A549 (cell line): ENCODE measurements at regions not wholly inside any gene's neighbourhood (a gene's known extent, or its start where the extent isn't known, plus 50 kb on each side); places are given as distances from the start of the nearest gene placed in this dataset.

Experiments
- ATAC-seq, 2 experiments: fragments of 200-7000 bp in 1 of 2; fragments of >200 bp in 1 of 2; cut with Nextera tagmentation in 1 of 2; cut with Tn5 transposase in 1 of 2; 3 replicates each; pipeline versions ENCODE4 v1.8.0 to v1.9.1; 2018 to 2020; ENCODE audit warnings: mild to moderate bottlenecking in 1 of 2, moderate library complexity in 1 of 2
- CTCF ChIA-PET: fragments of 300-600 bp; sonication (Branson Sonifier 250); formaldehyde crosslinking; extraction: SDS; loops from one replicate; lab custom pipeline; 2021; ENCODE audit warnings: antibody characterized with exemption, inconsistent platforms; lab: Yijun Ruan, JAX
- POLR2A ChIA-PET: fragments of 350-600 bp; formaldehyde crosslinking; extraction: SDS; loops from one replicate; lab custom pipeline; 2021; ENCODE audit warnings: antibody characterized with exemption, inconsistent platforms; lab: Yijun Ruan, JAX
- DNase-seq, 2 experiments: peaks; one replicate each; pipeline versions ENCODE4 v3.0.0 to v3.0.0-alpha.2; 2011 to 2016; ENCODE audit warnings: low read depth in 1 of 2, low spot score in 1 of 2
- FAIRE-seq: peaks from 2 replicates; lab custom pipeline; 2011; peaks lifted over from hg19 to GRCh38; lab: Jason Lieb, UNC
- H3K27ac ChIP-seq, 2 experiments: fragments of >200 bp; sonication (Bioruptor Twin); formaldehyde crosslinking; 3 replicates each; pipeline ENCODE4 v1.5.1; 2016 to 2017
- H3K4me1 ChIP-seq: fragments of >200 bp; sonication (Bioruptor Twin); formaldehyde crosslinking; 3 replicates; pipeline ENCODE4 v1.6.1; 2016
- H3K4me2 ChIP-seq: fragments of >200 bp; sonication (Bioruptor Twin); formaldehyde crosslinking; 3 replicates; pipeline ENCODE4 v1.6.1; 2016
- H3K4me3 ChIP-seq: fragments of >200 bp; sonication (Bioruptor Twin); formaldehyde crosslinking; 3 replicates; pipeline ENCODE4 v1.5.1; 2016
- H3K9me3 ChIP-seq: fragments of >200 bp; sonication (Bioruptor Twin); formaldehyde crosslinking; 3 replicates; pipeline ENCODE4 v1.6.1; 2016
- CHD4 ChIP-seq: fragments of 200-600 bp; sonication (generic); IDR thresholded peaks from 2 replicates; pipeline ENCODE4 v1.6.1; 2016; ENCODE audit warnings: antibody characterized with exemption, mild to moderate bottlenecking, borderline replicate concordance
- FOSL2 ChIP-seq, 2 experiments: fragments of 450-650 bp in 1 of 2; fragments of >200 bp in 1 of 2; sonication (Bioruptor Twin) in 1 of 2; formaldehyde crosslinking; IDR thresholded peaks; 2 replicates each; pipeline versions ENCODE4 v1.5.0 to v1.6.1; 2016 to 2020; ENCODE audit warnings: mild to moderate bottlenecking in 1 of 2, moderate library complexity in 1 of 2
- HOXB13 ChIP-seq: fragments of 250-450 bp; sonication (Bioruptor Pico); IDR thresholded peaks from 2 replicates; pipeline ENCODE4 v1.5.0; 2020; ENCODE audit warnings: low read depth, mild to moderate bottlenecking, moderate library complexity
- HOXB5 ChIP-seq: fragments of 250-450 bp; sonication (Bioruptor Pico); IDR thresholded peaks from 2 replicates; pipeline ENCODE4 v1.5.0; 2020; ENCODE audit warnings: mild to moderate bottlenecking, moderate library complexity
- JUN ChIP-seq, 2 experiments: fragments of >200 bp; sonication (Bioruptor Twin); formaldehyde crosslinking; IDR thresholded peaks; 2 replicates in 1 of 2; 3 replicates in 1 of 2; pipeline ENCODE4 v1.6.1; 2016 to 2017
- MAFK ChIP-seq: fragments of 450-650 bp; IDR thresholded peaks from 2 replicates; pipeline ENCODE4 v1.6.1; 2014; ENCODE audit not compliant: partially characterized antibody
- MYC ChIP-seq: IDR thresholded peaks from 2 replicates; pipeline ENCODE4 v1.6.1; 2012; ENCODE audit warnings: mild to moderate bottlenecking, inconsistent platforms, low read length, improper control_type of control experiment, borderline replicate concordance
- NFE2L2 ChIP-seq: fragments of 150-350 bp; conservative IDR thresholded peaks from 2 replicates; pipeline ENCODE4 v1.6.1; 2014; ENCODE audit warnings: low read length
- PHF8 ChIP-seq: fragments of 200-600 bp; sonication (generic); IDR thresholded peaks from 2 replicates; pipeline ENCODE4 v1.6.1; 2016; ENCODE audit warnings: low read depth, mild to moderate bottlenecking, antibody characterized with exemption, moderate library complexity, borderline replicate concordance
- WGBS: methylation state at CpG from one replicate; pipeline ENCODE4 v1.1.6; 2017; ENCODE audit errors: missing lambda C conversion rate; 5-methylcytosine and 5-hydroxymethylcytosine counted together
- TF ChIP-seq, protein P1 (sequence below): fragments of >200 bp; sonication (Bioruptor Twin); formaldehyde crosslinking; IDR thresholded peaks from 3 replicates; pipeline ENCODE4 v1.6.1; 2016

DNA sequence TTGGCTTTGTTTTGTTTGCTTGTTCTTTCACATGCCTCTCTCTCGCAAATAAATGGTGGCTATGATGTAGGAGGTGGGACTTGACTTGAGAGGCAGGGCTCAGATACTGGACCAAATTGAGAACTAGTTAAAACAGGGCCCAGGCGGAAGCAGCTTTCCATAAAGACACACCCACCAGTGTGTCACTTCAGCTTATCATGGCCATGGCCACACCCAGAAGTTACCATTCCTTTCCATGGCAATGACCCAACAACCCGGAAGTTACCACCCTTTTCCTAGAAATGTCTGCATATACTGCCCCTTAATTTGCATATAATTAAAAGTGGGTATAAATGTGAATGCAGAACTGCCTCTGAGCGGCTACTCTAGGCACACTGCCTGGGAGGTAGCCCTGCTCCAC lies 62.6 kb upstream of the CNTN4 start:
- 5% methylated on average over 4 of the region's 4 CpGs for WGBS
- POLR2A ChIA-PET, result no interaction called here
- TF ChIP-seq HOXB13, result no peak
- no peak for TF ChIP-seq MYC
- TF ChIP-seq NFE2L2, result no peak
- TF ChIP-seq MAFK, result no peak
- no peak for TF ChIP-seq HOXB5 (CRISPR knock-in tag)
- no peak for TF ChIP-seq CHD4
- TF ChIP-seq PHF8, result no peak
- TF ChIP-seq, protein P1, sequence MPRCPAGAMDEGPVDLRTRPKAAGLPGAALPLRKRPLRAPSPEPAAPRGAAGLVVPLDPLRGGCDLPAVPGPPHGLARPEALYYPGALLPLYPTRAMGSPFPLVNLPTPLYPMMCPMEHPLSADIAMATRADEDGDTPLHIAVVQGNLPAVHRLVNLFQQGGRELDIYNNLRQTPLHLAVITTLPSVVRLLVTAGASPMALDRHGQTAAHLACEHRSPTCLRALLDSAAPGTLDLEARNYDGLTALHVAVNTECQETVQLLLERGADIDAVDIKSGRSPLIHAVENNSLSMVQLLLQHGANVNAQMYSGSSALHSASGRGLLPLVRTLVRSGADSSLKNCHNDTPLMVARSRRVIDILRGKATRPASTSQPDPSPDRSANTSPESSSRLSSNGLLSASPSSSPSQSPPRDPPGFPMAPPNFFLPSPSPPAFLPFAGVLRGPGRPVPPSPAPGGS, result no peak
- CTCF ChIA-PET, result no interaction called here
- Histone ChIP-seq H3K4me1 (no peaks in the 10 kb centered on the region), H3K4me2 (no peak overlapping the region), H3K4me3 (no peak overlapping the region), H3K27ac (no peak overlapping the region), H3K9me3 (no peaks in the 10 kb centered on the region)
- no peak for ATAC-seq
- DNase-seq, result no peak
- no peak for FAIRE-seq

DNA sequence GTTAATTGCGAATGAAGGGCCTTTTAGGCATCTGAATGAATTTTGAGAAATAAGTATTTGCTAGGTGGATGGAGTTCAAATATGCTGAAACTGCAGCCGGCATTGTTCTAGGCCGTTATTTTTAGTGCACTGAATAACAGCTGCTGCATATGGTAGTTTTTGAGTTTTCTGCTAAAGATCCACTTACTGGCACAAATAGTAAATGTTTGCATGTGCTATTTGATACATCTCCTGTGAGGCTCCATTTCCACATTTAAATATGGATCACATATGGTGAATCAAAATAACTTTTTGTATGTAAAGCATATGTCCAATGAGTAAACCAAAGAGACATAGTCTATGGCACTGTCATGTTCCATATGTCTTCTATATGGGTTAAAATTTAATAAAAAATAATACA lies 56.7 kb upstream of the CNTN4 start:
- WGBS, result 58% methylated on average over 3 of the region's 3 CpGs
- TF ChIP-seq FOSL2 (IDR thresholded peaks at IDR 0.05) (no peak), FOSL2 (CRISPR knock-in tag; IDR thresholded peaks at IDR 0.05) (no peak), JUN (IDR thresholded peaks at IDR 0.05) (no peak)
- CTCF ChIA-PET, result no interaction called here
- DNase-seq (no peak), ATAC-seq (no peak), FAIRE-seq (no peak)
- POLR2A ChIA-PET, result no interaction called here
- Histone ChIP-seq H3K4me2 (no peak overlapping the region), H3K4me3 (no peak overlapping the region), H3K4me1 (no peaks in the 10 kb centered on the region), H3K27ac (no peak overlapping the region), H3K9me3 (no peaks in the 10 kb centered on the region)
